ENCODE measurements at regions not wholly inside any gene's neighbourhood (a gene's known extent, or its start where the extent isn't known, plus 50 kb on each side); places are given as distances from the start of the nearest gene placed in this dataset.

DNA sequence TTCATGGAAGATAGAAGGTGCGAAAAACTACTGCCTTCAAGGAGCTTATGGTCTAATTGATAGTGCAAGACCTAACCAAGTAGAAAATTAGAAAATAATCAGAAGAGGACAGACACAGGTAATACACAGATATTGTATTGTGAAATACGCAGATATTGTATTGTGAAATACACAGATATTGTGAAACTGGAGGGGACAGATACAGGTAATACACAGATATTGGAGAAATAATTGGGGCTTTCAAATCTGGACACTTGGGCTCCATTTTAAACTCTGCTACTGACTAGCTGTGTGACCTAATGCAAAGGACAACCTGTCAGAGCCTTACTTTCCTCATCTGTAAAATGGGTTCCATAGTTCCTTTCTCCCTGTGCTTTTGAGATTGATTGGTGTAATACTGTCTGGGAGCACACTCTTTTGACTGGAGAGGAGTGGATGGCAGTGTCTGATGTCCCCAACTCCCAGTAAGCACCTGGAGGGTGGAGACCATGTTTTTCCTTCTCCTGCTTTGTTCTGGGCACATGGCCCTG lies 272.8 kb downstream of the TLE3 start:
- no peaks in the 10 kb centered on the region for H4K20me1 ChIP-seq (ENCODE audit: insufficient read depth, low read length)
- no peak for TF ChIP-seq EZH2 (IDR thresholded peaks at IDR 0.05; ENCODE audit: borderline replicate concordance, low read length)
- TF ChIP-seq, protein P1, sequence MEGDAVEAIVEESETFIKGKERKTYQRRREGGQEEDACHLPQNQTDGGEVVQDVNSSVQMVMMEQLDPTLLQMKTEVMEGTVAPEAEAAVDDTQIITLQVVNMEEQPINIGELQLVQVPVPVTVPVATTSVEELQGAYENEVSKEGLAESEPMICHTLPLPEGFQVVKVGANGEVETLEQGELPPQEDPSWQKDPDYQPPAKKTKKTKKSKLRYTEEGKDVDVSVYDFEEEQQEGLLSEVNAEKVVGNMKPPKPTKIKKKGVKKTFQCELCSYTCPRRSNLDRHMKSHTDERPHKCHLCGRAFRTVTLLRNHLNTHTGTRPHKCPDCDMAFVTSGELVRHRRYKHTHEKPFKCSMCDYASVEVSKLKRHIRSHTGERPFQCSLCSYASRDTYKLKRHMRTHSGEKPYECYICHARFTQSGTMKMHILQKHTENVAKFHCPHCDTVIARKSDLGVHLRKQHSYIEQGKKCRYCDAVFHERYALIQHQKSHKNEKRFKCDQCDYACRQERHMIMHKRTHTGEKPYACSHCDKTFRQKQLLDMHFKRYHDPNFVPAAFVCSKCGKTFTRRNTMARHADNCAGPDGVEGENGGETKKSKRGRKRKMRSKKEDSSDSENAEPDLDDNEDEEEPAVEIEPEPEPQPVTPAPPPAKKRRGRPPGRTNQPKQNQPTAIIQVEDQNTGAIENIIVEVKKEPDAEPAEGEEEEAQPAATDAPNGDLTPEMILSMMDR (IDR thresholded peaks at IDR 0.05; ENCODE audit: low read length) = no peak
- H3K36me3 ChIP-seq (ENCODE audit: insufficient read depth, low read length) = no peaks in the 10 kb centered on the region
- H3K9me3 ChIP-seq (ENCODE audit: low read length) = no peaks in the 10 kb centered on the region
- no peaks in the 10 kb centered on the region for H3K9me2 ChIP-seq (ENCODE audit: low read depth, low read length)
- no peaks in the 10 kb centered on the region; the same call in 1 of the 2 replicates for H3K27me3 ChIP-seq (ENCODE audit: insufficient read depth, low read length)
- no peaks in the 10 kb centered on the region for H3K79me2 ChIP-seq (ENCODE audit: insufficient read depth, low read length)
- H3K27ac ChIP-seq (ENCODE audit: low read depth, low read length, poor library complexity, severe bottlenecking) = no peak overlapping the region
- H2AFZ ChIP-seq (ENCODE audit: low read length) = no peak overlapping the region
- H3K4me2 ChIP-seq (ENCODE audit: low read length) = no peak overlapping the region
- no peaks in the 10 kb centered on the region for H3F3A ChIP-seq (ENCODE audit: insufficient read depth, low read length)
- no peak overlapping the region for H3K9ac ChIP-seq (ENCODE audit: low read length)
- H3K4me3 ChIP-seq (ENCODE audit: low read depth, low read length, poor library complexity, severe bottlenecking) = no peak overlapping the region
- peaks cover 7% of the 10 kb centered on the region for H3K4me1 ChIP-seq (ENCODE audit: insufficient read depth, low read length, severe bottlenecking)

DNA sequence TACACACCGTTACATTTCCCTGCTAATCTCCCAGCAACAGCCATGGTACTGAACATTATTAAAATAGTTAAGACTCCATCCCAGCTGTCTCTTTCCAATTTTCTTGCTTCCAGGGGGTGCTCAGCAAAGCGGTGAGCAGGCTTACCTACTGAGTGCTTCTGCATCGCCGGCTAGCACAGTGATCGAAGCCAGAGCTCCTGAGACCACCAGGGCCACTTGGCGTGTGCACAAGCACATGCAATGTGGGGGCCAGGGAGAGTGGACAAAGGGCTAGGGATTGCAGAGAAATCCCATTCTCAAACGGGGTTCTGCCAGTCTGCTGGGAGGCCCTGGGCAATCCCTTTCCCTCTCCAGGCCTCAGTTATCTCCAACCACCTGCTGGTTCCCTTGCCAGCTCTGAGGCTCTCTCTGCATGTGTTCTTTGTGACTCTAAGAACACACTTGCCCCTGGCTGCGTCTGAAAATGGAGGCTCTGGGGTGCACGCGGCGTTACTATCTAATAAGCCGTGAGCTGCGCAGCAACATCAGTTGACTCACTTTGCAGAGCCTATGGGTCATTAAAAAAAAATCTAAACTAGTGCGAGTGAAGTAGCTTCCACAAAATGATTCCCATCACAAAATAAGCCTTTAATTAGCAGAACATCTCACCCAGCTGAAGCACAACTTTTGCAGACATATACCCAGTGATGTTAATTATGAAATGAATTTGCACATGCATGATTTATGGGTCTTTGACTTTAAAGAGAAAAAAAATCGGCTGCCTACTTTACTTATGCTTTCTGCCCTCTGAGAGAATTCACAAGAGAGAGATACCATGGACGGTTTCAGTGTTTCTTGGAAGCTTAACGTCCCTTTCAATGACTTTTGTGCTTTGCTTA lies 271.5 kb downstream of the TLE3 start:
- H4K20me1 ChIP-seq (ENCODE audit: insufficient read depth, low read length) = no peaks in the 10 kb centered on the region
- H3K4me1 ChIP-seq (ENCODE audit: insufficient read depth, low read length, severe bottlenecking) = peaks cover 7% of the 10 kb centered on the region
- no peak overlapping the region for H2AFZ ChIP-seq (ENCODE audit: low read length)
- no peaks in the 10 kb centered on the region for H3K36me3 ChIP-seq (ENCODE audit: insufficient read depth, low read length)
- H3K79me2 ChIP-seq (ENCODE audit: insufficient read depth, low read length) = no peaks in the 10 kb centered on the region
- no peak overlapping the region for H3K4me2 ChIP-seq (ENCODE audit: low read length)
- H3K4me3 ChIP-seq (ENCODE audit: low read depth, low read length, poor library complexity, severe bottlenecking) = no peak overlapping the region
- H3K9me2 ChIP-seq (ENCODE audit: low read depth, low read length) = no peaks in the 10 kb centered on the region
- no peak overlapping the region for H3K27ac ChIP-seq (ENCODE audit: low read depth, low read length, poor library complexity, severe bottlenecking)
- no peaks in the 10 kb centered on the region for H3F3A ChIP-seq (ENCODE audit: insufficient read depth, low read length)
- no peaks in the 10 kb centered on the region; the same call in 1 of the 2 replicates for H3K27me3 ChIP-seq (ENCODE audit: insufficient read depth, low read length)
- no peak for TF ChIP-seq EZH2 (IDR thresholded peaks at IDR 0.05; ENCODE audit: borderline replicate concordance, low read length)
- TF ChIP-seq, protein P1 (IDR thresholded peaks at IDR 0.05; ENCODE audit: low read length) = no peak
- H3K9ac ChIP-seq (ENCODE audit: low read length) = no peak overlapping the region
- H3K9me3 ChIP-seq (ENCODE audit: low read length) = no peaks in the 10 kb centered on the region

DNA sequence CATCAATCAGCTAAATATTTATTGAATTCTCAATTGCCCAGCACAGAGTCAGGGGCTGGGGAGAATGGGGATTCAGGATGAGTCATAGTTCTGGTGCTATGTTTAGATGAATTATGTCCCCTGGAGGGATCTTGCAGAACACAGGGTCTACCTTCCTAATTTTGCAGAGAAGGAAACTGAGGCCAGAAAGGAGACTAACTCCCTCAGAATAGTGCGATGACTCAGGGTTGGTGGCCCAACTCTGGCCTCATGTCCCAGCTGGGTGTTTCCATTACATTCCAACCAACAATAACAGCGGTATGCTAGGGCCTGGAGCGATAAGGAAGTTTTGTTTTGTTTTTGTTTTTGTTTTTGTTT lies 270.9 kb downstream of the TLE3 start:
- no peak overlapping the region for H2AFZ ChIP-seq (ENCODE audit: low read length)
- no peaks in the 10 kb centered on the region; the same call in 1 of the 2 replicates for H3K27me3 ChIP-seq (ENCODE audit: insufficient read depth, low read length)
- H4K20me1 ChIP-seq (ENCODE audit: insufficient read depth, low read length) = no peaks in the 10 kb centered on the region
- H3K27ac ChIP-seq (ENCODE audit: low read depth, low read length, poor library complexity, severe bottlenecking) = no peak overlapping the region
- H3K9me2 ChIP-seq (ENCODE audit: low read depth, low read length) = no peaks in the 10 kb centered on the region
- H3K9me3 ChIP-seq (ENCODE audit: low read length) = no peaks in the 10 kb centered on the region
- no peaks in the 10 kb centered on the region for H3K79me2 ChIP-seq (ENCODE audit: insufficient read depth, low read length)
- no peak overlapping the region for H3K4me3 ChIP-seq (ENCODE audit: low read depth, low read length, poor library complexity, severe bottlenecking)
- TF ChIP-seq EZH2 (IDR thresholded peaks at IDR 0.05; ENCODE audit: borderline replicate concordance, low read length) = no peak
- TF ChIP-seq, protein P1 (IDR thresholded peaks at IDR 0.05; ENCODE audit: low read length) = no peak
- peaks cover 7% of the 10 kb centered on the region for H3K4me1 ChIP-seq (ENCODE audit: insufficient read depth, low read length, severe bottlenecking)
- H3K36me3 ChIP-seq (ENCODE audit: insufficient read depth, low read length) = no peaks in the 10 kb centered on the region
- no peak overlapping the region for H3K9ac ChIP-seq (ENCODE audit: low read length)
- no peak overlapping the region for H3K4me2 ChIP-seq (ENCODE audit: low read length)
- no peaks in the 10 kb centered on the region for H3F3A ChIP-seq (ENCODE audit: insufficient read depth, low read length)
